HG03354 (cell line): ENCODE measurements at regions not wholly inside any gene's neighbourhood (a gene's known extent, or its start where the extent isn't known, plus 50 kb on each side); places are given as distances from the start of the nearest gene placed in this dataset.

Experiments
- ATAC-seq: cut with Tn5 transposase; IDR thresholded peaks from one replicate; pipeline ENCODE4 v1.9.1; 2021; ENCODE audit warnings: mild to moderate bottlenecking; ENCODE audit not compliant: unreplicated experiment, poor library complexity, severe bottlenecking

GRCh38 chr5:98635656-98636055, 137.8 kb upstream of the RGMB start:
- ATAC-seq, result no peak

DNA sequence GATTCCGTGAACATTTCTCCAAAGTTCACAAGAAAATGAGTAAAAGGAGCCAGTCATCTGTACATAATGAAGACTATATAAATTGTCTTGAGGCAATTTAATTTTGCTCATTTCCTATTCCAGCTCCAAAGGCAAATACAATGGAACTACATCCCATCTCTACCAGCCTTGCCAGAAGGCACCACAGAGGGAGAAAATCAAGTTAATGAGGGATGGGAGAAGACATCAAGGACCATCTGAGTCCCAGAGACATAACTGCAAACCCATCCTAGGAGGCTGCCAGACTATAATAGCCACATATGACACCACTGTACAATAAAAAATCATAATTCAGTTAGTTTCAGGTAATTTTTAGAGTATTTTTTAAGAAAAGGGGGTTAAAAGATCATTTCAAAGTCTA, 136.3 kb upstream of the RGMB start:
- ATAC-seq, result no peak

GRCh38 chr5:98637557-98637956, 135.9 kb upstream of the RGMB start:
- no peak for ATAC-seq

DNA sequence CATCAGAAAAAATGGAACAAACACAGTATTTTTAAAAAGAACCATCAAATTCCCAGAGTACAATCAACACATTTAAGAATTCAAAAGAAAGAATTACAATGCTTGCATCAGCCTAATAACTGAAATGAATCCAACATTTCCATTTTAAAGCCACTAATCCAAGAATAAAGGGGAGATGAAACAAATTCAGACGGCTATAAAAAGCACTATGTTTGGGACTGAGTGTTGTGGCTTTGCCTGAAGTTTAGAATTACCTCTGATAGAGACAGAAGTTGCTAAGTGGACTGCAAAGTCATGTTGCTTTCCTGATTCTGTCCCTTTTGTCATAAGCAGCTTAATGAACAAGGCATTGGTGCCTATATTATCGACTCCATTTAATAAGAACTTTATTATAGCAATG, 135.4 kb upstream of the RGMB start:
- ATAC-seq, result no peak

DNA sequence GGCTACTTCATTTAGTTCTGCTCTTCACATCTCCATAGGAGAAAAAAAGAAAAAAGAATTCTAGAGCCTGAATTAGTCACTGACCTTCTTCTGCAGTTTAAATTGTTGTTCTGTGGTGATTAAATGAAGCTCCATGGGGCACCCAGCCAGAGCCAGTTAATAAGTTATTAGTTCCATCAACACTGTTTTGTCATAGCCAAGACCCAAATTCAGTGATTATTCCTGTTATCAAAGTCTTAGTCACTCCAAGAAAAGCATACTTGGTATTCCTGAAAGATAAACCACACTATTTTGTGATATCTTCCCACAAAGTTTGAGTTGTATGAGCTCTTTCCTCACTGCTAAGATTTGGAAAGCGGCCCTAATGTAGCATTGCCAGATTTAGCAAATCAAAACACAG, 134.8 kb upstream of the RGMB start:
- ATAC-seq, result no peak

- no peak for ATAC-seq
Measured at GRCh38 chr5:98639274-98639673, 134.2 kb upstream of the RGMB start.

DNA sequence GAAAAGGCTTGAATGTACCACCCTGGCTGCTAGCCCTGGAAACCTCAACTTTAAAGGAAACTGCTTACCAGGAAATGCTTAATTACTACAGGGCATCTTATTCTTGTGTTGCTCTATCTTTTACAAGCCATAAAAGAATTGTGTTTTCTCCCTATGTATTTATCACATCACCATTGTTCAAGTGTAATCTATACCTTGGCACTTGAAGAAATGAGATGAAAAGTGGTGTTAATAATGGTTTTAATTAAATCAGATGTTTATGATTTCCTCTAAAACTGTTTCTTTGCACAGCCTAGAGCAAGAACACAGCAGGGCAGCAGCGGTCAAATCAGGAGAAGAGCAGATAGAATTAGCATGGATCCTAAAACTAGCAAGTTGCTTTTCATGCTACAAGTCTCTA, 131.8 kb upstream of the RGMB start:
- no peak for ATAC-seq

DNA sequence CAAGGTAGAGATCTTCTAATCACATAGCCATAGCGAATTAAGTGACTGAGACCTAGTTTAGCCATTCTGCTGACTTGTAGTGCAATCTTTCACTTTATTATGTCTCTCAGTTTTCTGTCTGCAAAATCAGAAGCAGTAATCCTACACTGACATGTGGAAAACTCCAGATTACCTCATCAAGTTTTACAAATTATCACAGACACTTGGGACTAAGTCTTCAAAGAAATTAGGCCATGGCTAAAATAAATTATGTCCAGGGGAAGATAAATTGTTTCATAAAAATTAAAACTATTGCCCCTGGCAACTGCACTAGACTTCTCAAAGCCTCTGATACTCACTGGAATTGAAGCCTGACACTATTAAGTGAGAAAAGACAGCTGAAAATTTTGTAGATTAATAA, 129.9 kb upstream of the RGMB start:
- ATAC-seq, result no peak

GRCh38 chr5:98651715-98652114, 121.7 kb upstream of the RGMB start:
- no peak for ATAC-seq

DNA sequence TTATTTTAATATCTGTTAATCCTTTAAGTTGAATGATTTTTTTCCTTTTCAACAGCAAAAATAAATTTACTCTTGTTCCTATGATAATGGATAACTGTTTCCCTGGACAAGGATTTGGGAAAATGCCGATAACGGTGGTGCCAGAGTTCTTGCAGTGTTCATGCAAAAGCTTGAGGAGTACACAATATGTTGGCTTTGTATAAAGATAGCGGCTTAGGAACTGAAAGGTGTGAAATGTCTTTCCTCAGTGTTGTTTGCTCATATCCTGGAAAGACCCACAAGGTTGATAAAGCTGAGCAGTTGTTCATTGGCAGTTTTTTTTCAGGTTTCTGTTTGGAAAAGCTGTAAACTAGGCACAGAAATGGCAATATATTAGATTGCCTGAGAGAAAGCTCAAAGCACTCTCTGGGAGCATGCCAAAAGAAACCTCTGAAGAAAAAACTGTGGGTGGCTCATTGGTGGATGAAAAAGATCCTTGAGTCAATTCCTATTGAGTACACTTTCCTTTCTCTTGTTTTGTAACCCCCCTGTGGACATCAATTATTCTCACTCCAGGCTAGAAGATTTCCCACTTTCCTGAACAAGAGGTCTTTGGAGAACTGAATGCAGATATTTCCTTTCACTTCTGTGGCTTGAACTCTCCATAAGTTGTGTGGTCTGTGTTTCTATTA, 117.2 kb upstream of the RGMB start:
- no peak for ATAC-seq

DNA sequence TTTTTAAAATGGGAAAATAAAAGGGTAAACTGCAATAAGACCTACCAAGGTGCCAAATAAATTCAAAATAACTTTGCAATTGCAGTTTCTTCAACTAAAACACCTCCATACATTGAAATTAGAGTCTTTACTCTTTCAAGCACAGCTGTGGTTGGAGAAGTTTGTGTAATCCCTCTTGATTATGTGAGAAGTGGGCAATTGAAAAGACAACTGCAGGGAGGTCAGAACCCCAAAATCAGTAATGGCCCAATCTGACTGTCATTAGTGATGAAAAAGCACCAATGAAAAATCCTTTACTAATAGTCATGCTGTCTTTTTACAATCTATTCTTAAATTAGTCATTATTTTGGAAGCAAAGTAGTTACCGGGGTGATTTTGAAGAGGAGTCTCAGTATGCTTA, 116.7 kb upstream of the RGMB start:
- ATAC-seq, result no peak

DNA sequence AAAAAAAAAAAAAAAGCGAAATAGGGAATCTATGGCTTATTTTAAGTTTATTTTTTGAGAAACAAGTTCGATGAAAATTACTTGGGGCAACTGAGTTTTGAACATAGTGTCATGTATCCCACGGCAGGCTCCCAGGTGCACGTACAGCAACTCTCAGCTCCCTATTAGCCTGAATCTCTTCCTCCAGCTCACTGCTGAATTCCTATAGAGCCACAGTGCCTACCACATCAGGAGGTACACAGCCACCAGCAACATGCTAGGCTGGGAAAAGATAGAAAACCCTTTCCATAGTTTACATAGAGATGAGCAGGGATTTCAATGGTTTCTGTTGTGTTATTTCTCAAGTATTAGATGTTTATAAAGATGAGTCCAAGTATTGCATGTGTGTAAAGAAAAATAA, 115.9 kb upstream of the RGMB start:
- ATAC-seq, result no peak

GRCh38 chr5:98663521-98663920, 109.9 kb upstream of the RGMB start:
- ATAC-seq, result no peak

DNA sequence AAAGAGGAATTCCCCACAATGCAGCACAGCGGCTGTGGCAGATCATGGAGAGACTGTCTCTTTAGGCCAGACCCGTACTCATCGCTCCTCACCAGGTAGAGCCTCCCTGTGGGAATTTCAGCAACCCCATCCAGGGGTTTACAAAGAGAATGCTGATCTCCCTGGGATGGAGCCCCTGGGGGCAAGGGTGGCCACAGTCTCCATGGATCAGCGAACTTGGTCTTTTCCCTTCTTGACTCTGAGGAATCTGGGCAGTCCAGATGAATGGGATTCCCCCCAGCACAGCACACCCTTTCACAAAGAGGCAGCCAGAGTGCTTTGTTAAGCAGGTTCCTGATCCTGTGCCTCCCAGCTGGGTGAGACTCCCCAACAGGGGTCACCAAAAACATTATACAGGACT, 108.7 kb upstream of the RGMB start:
- ATAC-seq, result no peak

GRCh38 chr5:98679963-98680362, 93.5 kb upstream of the RGMB start:
- no peak for ATAC-seq

GRCh38 chr5:98690002-98690401, 83.5 kb upstream of the RGMB start:
- no peak for ATAC-seq

DNA sequence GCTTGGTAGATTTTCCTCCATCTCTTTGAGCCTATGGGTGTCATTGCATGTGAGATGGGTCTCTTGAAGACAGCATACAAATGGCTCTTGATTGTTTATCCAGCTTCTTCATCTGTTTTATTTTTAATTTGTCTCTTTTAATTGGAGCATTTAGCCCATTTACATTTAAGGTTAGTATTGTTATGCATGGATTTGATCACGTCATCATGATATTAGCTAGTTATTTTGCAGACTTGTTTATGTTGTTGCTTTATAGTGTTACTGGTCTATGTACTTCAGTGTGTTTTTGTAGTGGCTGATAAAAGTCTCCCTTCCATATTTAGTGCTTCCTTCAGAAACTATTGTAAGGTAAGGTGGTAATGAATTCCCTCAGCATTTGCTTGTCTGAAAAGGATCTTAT, 78.6 kb upstream of the RGMB start:
- ATAC-seq, result no peak

DNA sequence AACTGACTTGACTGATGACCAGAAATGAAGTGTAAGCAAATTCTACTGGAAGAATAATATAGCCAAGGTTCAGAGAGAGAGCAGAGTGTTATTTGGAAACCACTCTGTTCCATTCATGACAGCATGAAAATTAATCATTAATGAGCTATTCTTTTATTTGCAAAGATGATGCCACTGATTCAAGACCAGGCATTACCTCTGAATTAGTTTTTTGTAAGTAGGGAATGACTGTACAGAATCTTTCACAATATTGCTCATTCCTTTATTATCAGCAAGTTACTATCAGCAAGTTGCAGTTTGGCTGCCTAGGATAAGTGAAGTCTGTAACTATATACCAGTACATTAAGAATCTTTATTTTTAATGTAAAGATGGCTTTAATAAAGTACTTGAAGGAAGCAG, 75.1 kb upstream of the RGMB start:
- ATAC-seq, result no peak

DNA sequence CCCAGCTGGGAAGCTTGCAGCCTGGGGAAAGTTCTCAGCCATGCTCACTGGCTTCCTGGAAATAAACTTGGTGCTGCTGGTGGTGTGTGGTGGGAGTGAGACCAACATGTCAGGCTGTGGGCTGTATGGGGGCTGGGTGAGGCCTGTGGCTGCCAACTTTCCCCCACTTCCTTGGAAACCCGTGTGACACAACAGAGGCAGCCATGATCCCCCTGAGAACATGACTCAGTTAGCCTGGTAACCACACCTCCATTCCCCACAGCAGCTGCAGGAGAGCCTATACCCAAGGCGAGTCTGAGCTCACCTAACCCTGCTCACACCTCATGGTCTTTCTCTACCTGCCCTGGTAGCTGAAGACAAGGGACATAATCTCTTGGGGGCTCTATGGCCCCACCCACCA, 72.7 kb upstream of the RGMB start:
- ATAC-seq, result no peak

- ATAC-seq, result no peak
Measured at GRCh38 chr5:98705841-98706240, 67.6 kb upstream of the RGMB start.

GRCh38 chr5:98709681-98710080, 63.8 kb upstream of the RGMB start:
- ATAC-seq, result no peak

GRCh38 chr5:98713027-98713426, 60.4 kb upstream of the RGMB start:
- ATAC-seq, result no peak
